Liver (tissue), 8 donors: ENCODE measurements at regions not wholly inside any gene's neighbourhood (a gene's known extent, or its start where the extent isn't known, plus 50 kb on each side); places are given as distances from the start of the nearest gene placed in this dataset.

ENCODE experiments used
- DNase-seq: peaks from one replicate; pipeline ENCODE4 v3.0.0-alpha.2; 2017; ENCODE audit warnings: low spot score
- H3K27ac ChIP-seq, 2 donors: one replicate each; pipeline ENCODE4 v1.7.0; 2013; ENCODE audit warnings: inconsistent platforms in 2 of 2, low read length in 2 of 2, control low read depth in 1 of 2, low read depth in 1 of 2, mild to moderate bottlenecking in 1 of 2
- H3K27me3 ChIP-seq, 4 donors: one replicate each; pipeline versions ENCODE4 v1.6.1 to v1.7.0; 2013; ENCODE audit warnings: low read length in 3 of 4, inconsistent platforms in 1 of 4, mild to moderate bottlenecking in 1 of 4, moderate library complexity in 1 of 4; ENCODE audit not compliant: control insufficient read depth in 4 of 4, insufficient read depth in 4 of 4
- H3K36me3 ChIP-seq, 4 donors: one replicate each; pipeline versions ENCODE4 v1.6.1 to v1.7.0; 2013; ENCODE audit warnings: low read length in 3 of 4, mild to moderate bottlenecking in 3 of 4, low read depth in 1 of 4, moderate library complexity in 1 of 4; ENCODE audit not compliant: control insufficient read depth in 4 of 4, insufficient read depth in 3 of 4
- H3K4me1 ChIP-seq, 4 donors: one replicate each; pipeline versions ENCODE4 v1.6.1 to v1.7.0; 2013; ENCODE audit warnings: low read length in 3 of 4, mild to moderate bottlenecking in 3 of 4, moderate library complexity in 1 of 4; ENCODE audit not compliant: control insufficient read depth in 4 of 4, insufficient read depth in 4 of 4
- H3K4me3 ChIP-seq, 3 donors: one replicate each; pipeline versions ENCODE4 v1.6.1 to v1.7.0; 2013; ENCODE audit warnings: low read length in 3 of 3, control low read depth in 1 of 3, low read depth in 1 of 3, mild to moderate bottlenecking in 1 of 3
- H3K9ac ChIP-seq, 2 donors: one replicate each; pipeline ENCODE4 v1.7.0; 2013; ENCODE audit warnings: low read length in 2 of 2, mild to moderate bottlenecking in 2 of 2, moderate library complexity in 2 of 2, control low read depth in 1 of 2, low read depth in 1 of 2
- H3K9me3 ChIP-seq, 4 donors: one replicate each; pipeline versions ENCODE4 v1.6.1 to v1.7.0; 2013; ENCODE audit warnings: low read length in 3 of 4; ENCODE audit not compliant: control insufficient read depth in 4 of 4
- EGR1 ChIP-seq, 2 donors: IDR thresholded peaks; 2 replicates each; pipeline ENCODE4 v1.6.1; 2016 to 2018; ENCODE audit warnings: antibody characterized with exemption in 2 of 2, low read depth in 2 of 2
- FOXA1 ChIP-seq: IDR thresholded peaks from 2 replicates; pipeline ENCODE4 v1.6.1; 2016; ENCODE audit warnings: antibody characterized with exemption
- FOXA2 ChIP-seq: IDR thresholded peaks from 2 replicates; pipeline ENCODE4 v1.6.1; 2016; ENCODE audit warnings: antibody characterized with exemption
- GABPA ChIP-seq, 2 donors: IDR thresholded peaks in 1 of 2; conservative IDR thresholded peaks in 1 of 2; 2 replicates each; pipeline ENCODE4 v1.6.1; 2016; ENCODE audit warnings: antibody characterized with exemption in 2 of 2, mild to moderate bottlenecking in 1 of 2, moderate library complexity in 1 of 2
- HNF4A ChIP-seq, 2 donors: conservative IDR thresholded peaks; 2 replicates each; pipeline ENCODE4 v1.6.1; 2016; ENCODE audit warnings: antibody characterized with exemption in 2 of 2, mild to moderate bottlenecking in 2 of 2
- HNF4G ChIP-seq: IDR thresholded peaks from 2 replicates; pipeline ENCODE4 v1.6.1; 2016; ENCODE audit warnings: antibody characterized with exemption
- JUND ChIP-seq, 2 donors: IDR thresholded peaks; 2 replicates each; pipeline ENCODE4 v1.6.1; 2016; ENCODE audit warnings: antibody characterized with exemption in 2 of 2
- MAX ChIP-seq: IDR thresholded peaks from 2 replicates; pipeline ENCODE4 v1.6.1; 2016; ENCODE audit warnings: antibody characterized with exemption
- NR2F2 ChIP-seq: IDR thresholded peaks from 2 replicates; pipeline ENCODE4 v1.6.1; 2016; ENCODE audit warnings: antibody characterized with exemption
- RAD21 ChIP-seq, 2 donors: IDR thresholded peaks; 2 replicates each; pipeline ENCODE4 v1.6.1; 2016; ENCODE audit warnings: antibody characterized with exemption in 2 of 2, mild to moderate bottlenecking in 2 of 2
- RXRA ChIP-seq, 2 donors: IDR thresholded peaks; 2 replicates each; pipeline ENCODE4 v1.6.1; 2017 to 2018; ENCODE audit warnings: antibody characterized with exemption in 2 of 2, mild to moderate bottlenecking in 1 of 2
- SP1 ChIP-seq: IDR thresholded peaks from 2 replicates; pipeline ENCODE4 v1.6.1; 2018; ENCODE audit warnings: antibody characterized with exemption, mild to moderate bottlenecking
- TAF1 ChIP-seq: conservative IDR thresholded peaks from 2 replicates; pipeline ENCODE4 v1.6.1; 2016; ENCODE audit warnings: antibody characterized with exemption, mild to moderate bottlenecking
- YY1 ChIP-seq: IDR thresholded peaks from 2 replicates; pipeline ENCODE4 v1.6.1; 2016; ENCODE audit warnings: antibody characterized with exemption, mild to moderate bottlenecking
- ZBTB33 ChIP-seq: IDR thresholded peaks from 2 replicates; pipeline ENCODE4 v1.6.1; 2016; ENCODE audit warnings: antibody characterized with exemption
- WGBS: extraction: QIAGEN DNeasy Blood & Tissue Kit; methylation state at CpG from one replicate; pipeline ENCODE4 v1.1.7; 2013; 5-methylcytosine and 5-hydroxymethylcytosine counted together
- TF ChIP-seq, protein P1 (sequence below): IDR thresholded peaks from 2 replicates; pipeline ENCODE4 v1.6.1; 2016; ENCODE audit warnings: antibody characterized with exemption
- TF ChIP-seq, protein P2 (sequence below): fragments of 150-350 bp; IDR thresholded peaks from 2 replicates; pipeline ENCODE4 v1.5.1; 2017; ENCODE audit warnings: improper control_type of control experiment, low read depth, low read length; ENCODE audit not compliant: missing input control
- TF ChIP-seq, protein P3 (sequence below): IDR thresholded peaks from 2 replicates; pipeline ENCODE4 v1.6.1; 2016; ENCODE audit warnings: antibody characterized with exemption, mild to moderate bottlenecking
- donor health status: healthy.
- donor health status: healthy.
- donor health status: healthy.
- donor health status: healthy.
- donor health status: healthy.

DNA sequence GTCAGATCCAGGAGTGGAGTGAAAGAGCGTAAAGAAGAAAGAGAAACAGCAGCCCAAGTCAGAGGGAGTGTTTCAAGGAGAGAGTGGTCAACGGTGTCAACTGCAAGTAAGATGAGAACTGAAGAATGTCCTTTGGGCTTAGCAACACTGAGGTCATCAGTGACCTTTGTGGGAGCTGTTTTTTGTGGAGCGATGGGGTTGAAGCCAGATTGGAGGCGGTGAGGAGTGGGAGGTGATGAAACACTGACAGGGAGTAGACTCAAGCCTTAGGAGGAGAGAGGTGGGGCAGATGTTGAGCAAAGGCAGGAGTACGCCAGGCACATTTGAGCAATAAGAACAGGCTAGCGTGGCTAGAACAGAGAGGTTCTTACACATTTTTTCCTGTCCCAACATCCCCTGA, 103.7 kb upstream of the GNAO1 start:
- DNase-seq: no peak
- H3K4me1 ChIP-seq: no peaks in the 10 kb centered on the region
- H3K27ac ChIP-seq: no peak overlapping the region
- H3K4me3 ChIP-seq: no peak overlapping the region
- no peaks in the 10 kb centered on the region for H3K36me3 ChIP-seq
- WGBS: 82% methylated on average over 6 of the region's 6 CpGs
- H3K9me3 ChIP-seq: no peaks in the 10 kb centered on the region
- H3K9ac ChIP-seq: no peak overlapping the region
- TF ChIP-seq, protein P1, sequence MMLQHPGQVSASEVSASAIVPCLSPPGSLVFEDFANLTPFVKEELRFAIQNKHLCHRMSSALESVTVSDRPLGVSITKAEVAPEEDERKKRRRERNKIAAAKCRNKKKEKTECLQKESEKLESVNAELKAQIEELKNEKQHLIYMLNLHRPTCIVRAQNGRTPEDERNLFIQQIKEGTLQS: no peak
- no peak for TF ChIP-seq SP1
- no peak for TF ChIP-seq HNF4A (conservative IDR thresholded peaks at IDR 0.05)
- no peak for TF ChIP-seq RXRA (IDR thresholded peaks at IDR 0.05)
- no peak for TF ChIP-seq JUND (IDR thresholded peaks at IDR 0.05)
- no peak for TF ChIP-seq FOXA1
- TF ChIP-seq GABPA (IDR thresholded peaks at IDR 0.05 in 1 of 2, conservative IDR thresholded peaks at IDR 0.05 in 1 of 2): no peak
- no peak for TF ChIP-seq ZBTB33
- no peak for TF ChIP-seq EGR1 (IDR thresholded peaks at IDR 0.05; ENCODE audit: low read depth in 2 of 2)
- TF ChIP-seq RAD21 (IDR thresholded peaks at IDR 0.05): no peak
- no peak for TF ChIP-seq FOXA2
- no peak for TF ChIP-seq TAF1
- TF ChIP-seq, protein P2, sequence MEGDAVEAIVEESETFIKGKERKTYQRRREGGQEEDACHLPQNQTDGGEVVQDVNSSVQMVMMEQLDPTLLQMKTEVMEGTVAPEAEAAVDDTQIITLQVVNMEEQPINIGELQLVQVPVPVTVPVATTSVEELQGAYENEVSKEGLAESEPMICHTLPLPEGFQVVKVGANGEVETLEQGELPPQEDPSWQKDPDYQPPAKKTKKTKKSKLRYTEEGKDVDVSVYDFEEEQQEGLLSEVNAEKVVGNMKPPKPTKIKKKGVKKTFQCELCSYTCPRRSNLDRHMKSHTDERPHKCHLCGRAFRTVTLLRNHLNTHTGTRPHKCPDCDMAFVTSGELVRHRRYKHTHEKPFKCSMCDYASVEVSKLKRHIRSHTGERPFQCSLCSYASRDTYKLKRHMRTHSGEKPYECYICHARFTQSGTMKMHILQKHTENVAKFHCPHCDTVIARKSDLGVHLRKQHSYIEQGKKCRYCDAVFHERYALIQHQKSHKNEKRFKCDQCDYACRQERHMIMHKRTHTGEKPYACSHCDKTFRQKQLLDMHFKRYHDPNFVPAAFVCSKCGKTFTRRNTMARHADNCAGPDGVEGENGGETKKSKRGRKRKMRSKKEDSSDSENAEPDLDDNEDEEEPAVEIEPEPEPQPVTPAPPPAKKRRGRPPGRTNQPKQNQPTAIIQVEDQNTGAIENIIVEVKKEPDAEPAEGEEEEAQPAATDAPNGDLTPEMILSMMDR: no peak
- no peak for TF ChIP-seq NR2F2
- no peaks in the 10 kb centered on the region for H3K27me3 ChIP-seq

GRCh38 chr16:56081371-56081770, 109.9 kb upstream of the GNAO1 start:
- Histone ChIP-seq H3K36me3 (no peaks in the 10 kb centered on the region), H3K27ac (no peak overlapping the region), H3K9ac (no peak overlapping the region), H3K27me3 (no peaks in the 10 kb centered on the region), H3K4me1 (no peaks in the 10 kb centered on the region), H3K9me3 (no peaks in the 10 kb centered on the region), H3K4me3 (no peak overlapping the region)
- no peak for TF ChIP-seq RXRA (IDR thresholded peaks at IDR 0.05)
- no peak for TF ChIP-seq TAF1
- no peak for TF ChIP-seq FOXA1
- TF ChIP-seq, protein P1: no peak
- TF ChIP-seq HNF4A (conservative IDR thresholded peaks at IDR 0.05): no peak
- no peak for TF ChIP-seq FOXA2
- no peak for TF ChIP-seq HNF4G
- no peak for TF ChIP-seq GABPA (IDR thresholded peaks at IDR 0.05 in 1 of 2, conservative IDR thresholded peaks at IDR 0.05 in 1 of 2)
- TF ChIP-seq, protein P3, sequence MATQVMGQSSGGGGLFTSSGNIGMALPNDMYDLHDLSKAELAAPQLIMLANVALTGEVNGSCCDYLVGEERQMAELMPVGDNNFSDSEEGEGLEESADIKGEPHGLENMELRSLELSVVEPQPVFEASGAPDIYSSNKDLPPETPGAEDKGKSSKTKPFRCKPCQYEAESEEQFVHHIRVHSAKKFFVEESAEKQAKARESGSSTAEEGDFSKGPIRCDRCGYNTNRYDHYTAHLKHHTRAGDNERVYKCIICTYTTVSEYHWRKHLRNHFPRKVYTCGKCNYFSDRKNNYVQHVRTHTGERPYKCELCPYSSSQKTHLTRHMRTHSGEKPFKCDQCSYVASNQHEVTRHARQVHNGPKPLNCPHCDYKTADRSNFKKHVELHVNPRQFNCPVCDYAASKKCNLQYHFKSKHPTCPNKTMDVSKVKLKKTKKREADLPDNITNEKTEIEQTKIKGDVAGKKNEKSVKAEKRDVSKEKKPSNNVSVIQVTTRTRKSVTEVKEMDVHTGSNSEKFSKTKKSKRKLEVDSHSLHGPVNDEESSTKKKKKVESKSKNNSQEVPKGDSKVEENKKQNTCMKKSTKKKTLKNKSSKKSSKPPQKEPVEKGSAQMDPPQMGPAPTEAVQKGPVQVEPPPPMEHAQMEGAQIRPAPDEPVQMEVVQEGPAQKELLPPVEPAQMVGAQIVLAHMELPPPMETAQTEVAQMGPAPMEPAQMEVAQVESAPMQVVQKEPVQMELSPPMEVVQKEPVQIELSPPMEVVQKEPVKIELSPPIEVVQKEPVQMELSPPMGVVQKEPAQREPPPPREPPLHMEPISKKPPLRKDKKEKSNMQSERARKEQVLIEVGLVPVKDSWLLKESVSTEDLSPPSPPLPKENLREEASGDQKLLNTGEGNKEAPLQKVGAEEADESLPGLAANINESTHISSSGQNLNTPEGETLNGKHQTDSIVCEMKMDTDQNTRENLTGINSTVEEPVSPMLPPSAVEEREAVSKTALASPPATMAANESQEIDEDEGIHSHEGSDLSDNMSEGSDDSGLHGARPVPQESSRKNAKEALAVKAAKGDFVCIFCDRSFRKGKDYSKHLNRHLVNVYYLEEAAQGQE: no peak
- TF ChIP-seq RAD21 (IDR thresholded peaks at IDR 0.05): no peak
- no peak for TF ChIP-seq MAX
- no peak for TF ChIP-seq YY1
- TF ChIP-seq NR2F2: no peak
- TF ChIP-seq SP1: no peak
- TF ChIP-seq, protein P2: no peak
- no peak for TF ChIP-seq JUND (IDR thresholded peaks at IDR 0.05)
- TF ChIP-seq ZBTB33: no peak
- TF ChIP-seq EGR1 (IDR thresholded peaks at IDR 0.05; ENCODE audit: low read depth in 2 of 2): no peak
- WGBS: 95% methylated on average over 2 of the region's 2 CpGs
- no peak for DNase-seq
